Prostate gland (tissue), 2 donors: ENCODE measurements at regions not wholly inside any gene's neighbourhood (a gene's known extent, or its start where the extent isn't known, plus 50 kb on each side); places are given as distances from the start of the nearest gene placed in this dataset.

Experiments used
- POLR2A ChIP-seq: fragments of 450-650 bp; IDR thresholded peaks from one replicate; pipeline ENCODE4 v1.6.1; 2016; ENCODE audit warnings: antibody characterized with exemption, mild to moderate bottlenecking
- POLR2AphosphoS5 ChIP-seq: sonication (generic); formaldehyde crosslinking; IDR thresholded peaks from one replicate; pipeline ENCODE4 v1.6.1; 2017; ENCODE audit warnings: antibody characterized with exemption
- TF ChIP-seq, protein P1 (sequence below), 4 experiments: fragments of 200-600 bp in 2 of 4; fragments of 450-650 bp in 2 of 4; sonication (generic) in 2 of 4; IDR thresholded peaks; 1 replicate in 3 of 4; 2 replicates in 1 of 4; pipeline ENCODE4 v1.5.1; 2016 to 2019; ENCODE audit warnings: antibody characterized with exemption in 4 of 4, mild to moderate bottlenecking in 2 of 4, moderate library complexity in 2 of 4

- TF ChIP-seq, protein P1, sequence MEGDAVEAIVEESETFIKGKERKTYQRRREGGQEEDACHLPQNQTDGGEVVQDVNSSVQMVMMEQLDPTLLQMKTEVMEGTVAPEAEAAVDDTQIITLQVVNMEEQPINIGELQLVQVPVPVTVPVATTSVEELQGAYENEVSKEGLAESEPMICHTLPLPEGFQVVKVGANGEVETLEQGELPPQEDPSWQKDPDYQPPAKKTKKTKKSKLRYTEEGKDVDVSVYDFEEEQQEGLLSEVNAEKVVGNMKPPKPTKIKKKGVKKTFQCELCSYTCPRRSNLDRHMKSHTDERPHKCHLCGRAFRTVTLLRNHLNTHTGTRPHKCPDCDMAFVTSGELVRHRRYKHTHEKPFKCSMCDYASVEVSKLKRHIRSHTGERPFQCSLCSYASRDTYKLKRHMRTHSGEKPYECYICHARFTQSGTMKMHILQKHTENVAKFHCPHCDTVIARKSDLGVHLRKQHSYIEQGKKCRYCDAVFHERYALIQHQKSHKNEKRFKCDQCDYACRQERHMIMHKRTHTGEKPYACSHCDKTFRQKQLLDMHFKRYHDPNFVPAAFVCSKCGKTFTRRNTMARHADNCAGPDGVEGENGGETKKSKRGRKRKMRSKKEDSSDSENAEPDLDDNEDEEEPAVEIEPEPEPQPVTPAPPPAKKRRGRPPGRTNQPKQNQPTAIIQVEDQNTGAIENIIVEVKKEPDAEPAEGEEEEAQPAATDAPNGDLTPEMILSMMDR (IDR thresholded peaks at IDR 0.05), result no peak
- TF ChIP-seq POLR2A (no peak), POLR2AphosphoS5 (no peak)
These were observed 503.0 kb upstream of the LMO3 start for GRCh38 chr12:17108877-17109541.
